Stimulated activated CD4-positive, alpha-beta T cell treated with anti-CD3 and anti-CD28 coated beads, Interleukin-2, amount 100 ng/mL, for 4 hours (primary cell): ENCODE measurements at regions not wholly inside any gene's neighbourhood (a gene's known extent, or its start where the extent isn't known, plus 50 kb on each side); places are given as distances from the start of the nearest gene placed in this dataset.

Experiments used
- DNase-seq: peaks from one replicate; pipeline ENCODE4 v3.0.0-alpha.2; 2020; ENCODE audit warnings: low read depth

GRCh38 chr7:37504801-37505200 is 56.1 kb upstream of the ELMO1 start:
- DNase-seq: no peak

DNA sequence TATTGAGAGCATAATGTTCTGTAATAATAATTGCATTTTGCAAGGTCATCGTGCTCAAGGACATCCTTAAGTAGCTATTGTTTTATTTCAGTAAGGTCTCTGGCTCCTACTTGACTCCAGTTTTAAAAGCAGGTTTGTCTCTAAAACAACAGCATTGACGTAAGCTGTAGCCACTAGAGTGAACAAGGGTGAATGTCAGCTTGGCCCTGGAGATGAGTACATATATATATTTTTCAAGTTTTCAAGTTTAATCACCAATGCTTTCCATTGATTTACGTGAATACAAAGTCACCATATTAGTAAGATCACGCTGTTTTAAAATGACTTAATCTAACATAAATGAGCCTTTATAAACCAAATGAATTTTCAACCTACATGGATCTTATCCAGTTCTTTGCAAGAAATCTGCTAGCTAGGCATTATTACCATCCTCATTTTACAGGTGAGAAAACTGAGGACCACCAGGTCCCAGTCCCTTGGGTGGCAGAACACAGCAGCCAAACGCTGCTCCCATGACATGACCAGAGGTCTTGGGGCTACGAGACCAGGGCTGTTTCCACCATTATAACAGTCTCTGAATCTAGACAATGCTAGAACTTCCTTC is 57.2 kb upstream of the ELMO1 start:
- DNase-seq: no peak

DNA sequence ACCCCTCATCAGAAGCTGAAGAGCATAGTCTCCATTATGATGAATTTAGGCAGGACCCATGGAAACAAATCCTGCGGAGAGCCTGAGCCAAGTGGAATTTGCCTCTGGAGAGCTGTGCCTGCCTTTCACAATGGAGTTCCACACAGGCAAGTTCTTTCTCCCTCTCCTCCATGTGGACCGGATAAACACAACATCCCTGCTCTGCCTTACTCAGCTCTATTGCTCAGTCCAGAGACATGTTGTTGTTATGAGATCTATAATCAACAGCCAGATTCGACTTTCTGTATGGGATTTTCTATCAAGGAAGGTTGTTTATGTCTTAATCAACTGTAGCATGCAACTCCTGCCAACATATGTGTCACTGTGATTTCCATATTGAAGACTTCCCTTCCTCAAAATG is 59.5 kb upstream of the ELMO1 start:
- no peak for DNase-seq

DNA sequence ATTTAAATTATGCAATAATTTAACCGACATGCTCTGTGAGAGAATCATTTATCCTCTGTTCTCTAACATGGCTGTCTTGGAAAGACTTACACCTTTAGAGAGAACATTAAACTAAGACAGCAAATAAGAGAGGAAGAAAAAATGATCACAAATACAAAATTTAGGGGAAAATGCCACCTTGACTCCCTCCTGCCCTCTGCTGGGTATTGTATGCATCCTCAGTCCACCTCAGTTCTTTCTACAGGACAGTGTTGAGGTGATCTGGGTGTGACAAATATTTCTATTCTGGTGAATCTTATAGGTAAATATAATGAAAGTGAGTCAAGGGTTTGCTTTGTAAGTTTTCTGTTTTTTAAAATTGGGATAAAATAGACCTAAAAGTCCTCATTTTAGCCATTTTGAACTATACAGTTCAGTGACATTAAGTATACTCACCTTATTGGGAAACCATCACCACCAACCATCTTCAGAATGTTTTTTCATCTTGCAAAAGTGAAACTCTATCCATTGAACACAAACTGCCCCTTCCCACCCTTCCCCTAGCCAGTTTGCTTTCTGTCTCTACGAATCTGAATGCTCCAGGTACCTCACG is 61.5 kb upstream of the ELMO1 start:
- DNase-seq: peak; percentile 1

DNA sequence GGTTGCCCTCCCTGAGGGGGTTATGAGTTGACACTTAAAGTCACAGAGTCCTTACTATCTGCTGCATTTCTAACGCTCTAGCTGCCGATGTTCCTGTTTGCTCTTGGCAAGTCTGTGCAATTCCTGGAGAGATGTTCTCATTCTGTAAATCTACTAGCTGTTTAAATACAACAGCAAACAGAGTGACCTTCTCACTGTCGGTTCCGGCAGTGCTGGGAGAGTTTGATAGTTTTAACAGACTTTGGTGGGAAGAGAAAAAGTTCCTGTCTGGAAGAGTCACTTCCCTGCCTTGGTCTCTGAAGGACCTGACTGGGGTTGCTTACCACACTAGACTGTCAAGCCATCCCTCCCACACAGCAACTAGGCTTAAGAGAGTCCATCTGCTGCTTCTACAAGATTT is 63.3 kb upstream of the ELMO1 start:
- no peak for DNase-seq

DNA sequence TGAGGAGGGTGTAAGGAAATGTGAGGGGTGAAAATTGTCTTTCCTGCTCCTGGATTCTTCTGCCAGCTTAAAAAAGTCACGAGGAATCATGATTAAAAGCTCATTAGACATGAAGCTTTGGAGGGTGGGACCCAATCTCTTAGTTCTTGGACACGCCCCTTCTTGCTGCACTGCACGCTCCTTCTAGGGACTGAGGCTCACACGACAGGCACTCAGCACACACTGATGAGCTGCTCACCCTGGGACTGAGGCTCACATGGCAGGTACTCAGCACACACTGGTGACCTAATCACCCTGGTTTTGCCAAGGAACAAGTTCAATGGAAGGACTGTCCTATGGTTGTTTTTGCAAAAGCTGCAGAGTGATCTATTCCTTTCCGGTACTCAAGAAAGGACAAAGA is 65.8 kb upstream of the ELMO1 start:
- DNase-seq: no peak

DNA sequence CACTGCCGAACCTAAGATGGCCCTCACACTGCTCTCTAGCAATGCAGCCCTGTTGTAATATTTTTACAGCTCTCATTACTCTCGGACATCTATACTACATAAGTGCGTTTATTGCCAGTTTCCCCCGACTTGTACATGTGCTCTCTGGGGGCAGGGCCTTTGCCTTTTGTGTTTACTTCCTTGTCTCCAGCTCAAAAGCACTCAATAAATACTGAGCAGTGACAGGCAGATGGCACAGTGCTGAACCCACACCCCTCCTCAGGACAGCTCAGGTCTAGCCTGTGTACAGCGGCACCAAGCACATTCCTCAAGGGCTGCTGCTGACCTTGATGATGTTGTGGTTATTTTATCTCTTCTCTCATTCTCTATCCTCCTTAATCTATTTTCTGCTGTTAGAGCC is 68.0 kb upstream of the ELMO1 start:
- no peak for DNase-seq

- no peak for DNase-seq
Observed at GRCh38 chr7:37518266-37518665, 69.6 kb upstream of the ELMO1 start.

DNA sequence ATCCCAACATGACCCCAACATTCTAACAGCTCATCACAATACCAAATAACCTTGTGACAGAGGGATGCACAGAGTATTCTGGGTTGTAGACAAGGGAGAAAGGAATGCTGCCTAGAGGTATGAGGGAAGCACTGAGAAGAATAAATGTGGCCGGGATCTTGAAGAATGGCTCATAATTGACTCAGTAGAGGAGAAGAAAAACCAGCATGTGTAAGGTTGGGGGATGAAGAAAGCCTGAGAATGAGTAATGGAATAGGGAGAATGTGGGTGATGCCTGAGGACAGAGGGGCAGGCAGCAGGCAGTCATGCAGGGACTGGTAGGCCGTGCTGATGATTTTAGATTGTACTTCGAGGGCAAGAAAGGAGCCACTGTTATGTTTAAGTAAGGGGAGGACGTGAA is 75.4 kb upstream of the ELMO1 start:
- no peak for DNase-seq

GRCh38 chr7:37524797-37525196 is 76.1 kb upstream of the ELMO1 start:
- DNase-seq: no peak

- no peak for DNase-seq
Observed at GRCh38 chr7:37526623-37527022, 78.0 kb upstream of the ELMO1 start.

- DNase-seq: no peak
Observed at GRCh38 chr7:37527109-37527508, 78.4 kb upstream of the ELMO1 start.

- DNase-seq: no peak
Observed at GRCh38 chr7:37531225-37531624, 82.6 kb upstream of the ELMO1 start.

DNA sequence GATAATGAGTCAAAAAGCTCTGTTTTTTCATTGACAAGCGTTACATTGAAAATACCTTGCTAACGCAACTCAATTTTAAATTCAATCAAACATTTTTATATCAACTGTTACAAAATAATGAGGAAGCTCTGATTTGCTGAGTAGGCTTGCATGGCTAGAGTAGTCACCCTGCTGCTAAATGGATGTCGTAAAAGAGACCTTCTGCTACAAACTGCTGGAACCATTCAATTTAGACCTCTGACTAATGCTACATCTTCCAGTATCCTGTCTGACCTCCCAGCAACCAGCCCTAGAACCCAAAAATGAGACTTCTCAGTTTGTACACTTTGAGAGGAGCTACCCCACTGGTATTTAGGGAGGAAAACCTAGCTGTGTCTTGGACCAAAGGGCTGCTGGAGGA is 84.0 kb upstream of the ELMO1 start:
- no peak for DNase-seq

GRCh38 chr7:37534893-37535610 is 86.4 kb upstream of the ELMO1 start:
- DNase-seq: no peak

- DNase-seq: no peak
Observed at GRCh38 chr7:37535841-37536240, 87.2 kb upstream of the ELMO1 start.

GRCh38 chr7:37536706-37537105 is 88.0 kb upstream of the ELMO1 start:
- DNase-seq: no peak

- no peak for DNase-seq
Observed at GRCh38 chr7:37537439-37537838, 88.8 kb upstream of the ELMO1 start.

DNA sequence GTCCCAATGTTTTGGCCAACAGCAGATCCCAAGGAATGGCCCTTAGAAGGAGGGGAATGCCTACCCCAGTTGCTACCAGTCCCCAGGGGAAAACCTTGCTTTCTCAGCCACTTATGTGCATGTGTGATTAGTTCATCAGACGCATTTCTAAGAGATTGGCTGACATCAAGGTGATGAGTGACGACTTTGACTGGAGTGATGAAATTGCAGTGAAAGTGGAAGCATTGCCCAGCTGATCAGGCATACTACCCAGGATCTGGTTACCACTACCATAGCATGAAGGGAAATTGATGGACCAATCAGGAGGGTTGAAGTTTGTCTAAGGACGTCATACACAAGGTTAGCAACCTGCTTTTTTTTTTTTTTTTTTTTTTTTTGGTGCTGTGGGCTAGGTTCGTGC is 90.3 kb upstream of the ELMO1 start:
- DNase-seq: no peak

DNA sequence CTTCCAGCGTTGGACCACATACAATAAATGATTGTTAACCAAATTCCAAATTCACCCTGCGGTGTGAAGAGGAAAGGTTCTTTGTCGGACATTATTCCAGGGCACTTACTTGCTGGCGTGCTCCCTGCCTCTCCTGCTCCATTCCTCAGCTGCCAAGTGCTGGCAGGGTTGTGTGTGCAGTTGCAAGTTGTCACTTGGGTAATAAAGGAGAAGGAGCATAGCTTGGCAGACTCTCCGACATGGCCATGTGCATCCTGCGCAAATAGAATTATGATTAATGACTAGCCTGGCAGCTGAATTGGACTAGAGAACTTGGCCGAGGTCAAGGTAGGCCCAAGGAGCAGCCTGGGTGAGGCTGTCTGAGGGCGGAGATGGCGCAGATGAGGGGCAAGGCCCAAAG is 92.3 kb upstream of the ELMO1 start:
- DNase-seq: no peak

DNA sequence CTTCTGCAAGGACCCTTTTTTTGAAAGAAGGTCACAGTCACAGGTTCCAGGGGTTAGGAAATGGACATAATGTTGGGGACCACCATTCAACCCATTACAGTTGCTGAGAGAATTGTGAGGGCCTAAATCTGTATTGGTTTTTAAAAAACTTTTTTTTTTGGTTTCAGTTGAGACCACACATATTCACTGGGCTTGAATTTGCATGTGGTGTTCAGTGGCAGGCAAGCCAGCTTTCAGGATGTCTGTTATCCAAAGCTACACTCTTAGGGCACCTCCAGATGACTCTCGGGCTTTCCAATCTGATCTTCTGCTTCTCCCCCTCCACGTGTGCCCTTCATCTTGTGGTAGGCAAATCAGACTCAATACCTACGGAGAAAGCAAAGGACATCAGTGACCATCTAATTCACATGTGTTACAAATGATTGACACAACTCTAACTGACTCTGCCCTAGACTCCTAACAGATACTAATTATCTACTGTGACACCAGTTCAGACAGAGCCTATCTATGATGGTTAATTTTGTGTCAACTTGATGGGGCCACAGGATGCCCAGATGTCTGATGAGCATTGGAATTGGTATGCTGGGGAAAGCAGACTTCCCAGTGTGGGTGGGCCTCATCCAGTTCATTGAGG is 93.3 kb upstream of the ELMO1 start:
- DNase-seq: no peak

GRCh38 chr7:37545619-37546534 is 97.2 kb upstream of the ELMO1 start:
- DNase-seq: no peak
